DOHH2 (cell line): ENCODE measurements at regions not wholly inside any gene's neighbourhood (a gene's known extent, or its start where the extent isn't known, plus 50 kb on each side); places are given as distances from the start of the nearest gene placed in this dataset.

ENCODE experiments used
- CTCF ChIP-seq: fragments of 200-600 bp; sonication (generic); IDR thresholded peaks from one replicate; pipeline ENCODE4 v1.5.1; 2014; ENCODE audit warnings: antibody characterized with exemption, mild to moderate bottlenecking, low read depth, low read length; ENCODE audit not compliant: poor library complexity, severe bottlenecking
- EZH2phosphoT487 ChIP-seq: fragments of 200-600 bp; sonication (generic); IDR thresholded peaks from 2 replicates; pipeline ENCODE4 v1.6.1; 2017; ENCODE audit warnings: borderline replicate concordance, mild to moderate bottlenecking, antibody characterized with exemption, low read length, moderate library complexity, mixed read lengths

DNA sequence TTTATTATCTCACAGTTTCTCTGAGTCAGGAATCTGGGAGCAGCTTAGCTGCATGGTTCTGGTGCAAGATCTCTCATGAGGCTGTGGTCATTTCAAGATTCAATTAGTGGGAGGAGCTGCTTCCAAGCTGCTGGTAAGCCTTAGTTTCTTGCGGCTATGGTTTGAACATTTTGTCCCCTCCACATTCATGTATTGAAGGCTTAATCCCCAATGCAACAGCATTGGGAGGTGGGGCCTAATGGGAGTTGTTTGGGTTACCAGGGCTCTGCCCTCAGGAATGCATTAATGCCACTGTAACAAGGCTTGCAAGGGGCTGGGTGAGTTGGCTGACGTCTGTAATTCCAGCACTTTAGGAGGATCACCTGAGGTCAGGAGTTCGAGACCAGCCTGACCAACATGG is 272.9 kb downstream of the UTP18 start:
- TF ChIP-seq CTCF: no peak
- TF ChIP-seq EZH2phosphoT487: no peak
